ENCODE measurements at regions not wholly inside any gene's neighbourhood (a gene's known extent, or its start where the extent isn't known, plus 50 kb on each side); places are given as distances from the start of the nearest gene placed in this dataset.

DNA sequence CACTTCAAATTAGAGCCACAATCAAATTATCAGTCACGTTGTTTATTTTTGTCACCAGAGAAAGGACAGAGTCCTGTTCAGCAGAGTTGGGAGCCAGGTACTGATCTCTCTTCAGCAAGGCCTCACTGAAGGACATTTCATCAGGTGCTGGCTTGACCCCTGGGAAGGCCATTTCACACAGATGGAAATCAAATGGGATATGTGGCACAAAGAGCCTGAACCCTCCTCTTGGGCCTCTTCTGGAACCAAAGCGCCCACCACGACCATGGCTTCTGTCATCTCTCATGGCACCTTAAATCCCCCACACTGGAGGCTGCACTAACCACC, 121.5 kb downstream of the PTCSC3 start:
- TF ChIP-seq, protein P1, sequence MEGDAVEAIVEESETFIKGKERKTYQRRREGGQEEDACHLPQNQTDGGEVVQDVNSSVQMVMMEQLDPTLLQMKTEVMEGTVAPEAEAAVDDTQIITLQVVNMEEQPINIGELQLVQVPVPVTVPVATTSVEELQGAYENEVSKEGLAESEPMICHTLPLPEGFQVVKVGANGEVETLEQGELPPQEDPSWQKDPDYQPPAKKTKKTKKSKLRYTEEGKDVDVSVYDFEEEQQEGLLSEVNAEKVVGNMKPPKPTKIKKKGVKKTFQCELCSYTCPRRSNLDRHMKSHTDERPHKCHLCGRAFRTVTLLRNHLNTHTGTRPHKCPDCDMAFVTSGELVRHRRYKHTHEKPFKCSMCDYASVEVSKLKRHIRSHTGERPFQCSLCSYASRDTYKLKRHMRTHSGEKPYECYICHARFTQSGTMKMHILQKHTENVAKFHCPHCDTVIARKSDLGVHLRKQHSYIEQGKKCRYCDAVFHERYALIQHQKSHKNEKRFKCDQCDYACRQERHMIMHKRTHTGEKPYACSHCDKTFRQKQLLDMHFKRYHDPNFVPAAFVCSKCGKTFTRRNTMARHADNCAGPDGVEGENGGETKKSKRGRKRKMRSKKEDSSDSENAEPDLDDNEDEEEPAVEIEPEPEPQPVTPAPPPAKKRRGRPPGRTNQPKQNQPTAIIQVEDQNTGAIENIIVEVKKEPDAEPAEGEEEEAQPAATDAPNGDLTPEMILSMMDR (IDR thresholded peaks at IDR 0.05), result no peak
- TF ChIP-seq POLR2A (IDR thresholded peaks at IDR 0.05) (no peak), EP300 (IDR thresholded peaks at IDR 0.05) (no peak), POLR2AphosphoS5 (IDR thresholded peaks at IDR 0.05) (no peak)
